Peyer's patch (tissue), 4 donors: ENCODE measurements at regions not wholly inside any gene's neighbourhood (a gene's known extent, or its start where the extent isn't known, plus 50 kb on each side); places are given as distances from the start of the nearest gene placed in this dataset.

ENCODE experiments used
- DNase-seq, 3 donors: peaks; one replicate each; pipeline ENCODE4 v3.0.0-alpha.2; 2017 to 2019
- H3K27ac ChIP-seq, 4 donors: fragments of 200-600 bp; sonication (generic); one replicate each; pipeline ENCODE4 v1.5.1; 2016 to 2019
- H3K27me3 ChIP-seq, 2 donors: fragments of 200-600 bp; sonication (generic); one replicate each; pipeline ENCODE4 v1.5.1; 2019
- H3K36me3 ChIP-seq, 3 donors: fragments of 200-600 bp; sonication (generic); one replicate each; pipeline ENCODE4 v1.5.1; 2016 to 2019
- H3K4me1 ChIP-seq, 4 donors: fragments of 200-600 bp; sonication (generic); one replicate each; pipeline ENCODE4 v1.5.1; 2016 to 2019
- H3K4me3 ChIP-seq, 4 donors: fragments of 200-600 bp; sonication (generic); 1 replicate in 3 of 4; 2 replicates in 1 of 4; pipeline ENCODE4 v1.5.1; 2016 to 2019; ENCODE audit warnings: mild to moderate bottlenecking in 1 of 4
- H3K9me3 ChIP-seq, 4 donors: fragments of 200-600 bp; sonication (generic); one replicate each; pipeline ENCODE4 v1.5.1; 2016 to 2019; ENCODE audit warnings: mild to moderate bottlenecking in 1 of 4
- POLR2A ChIP-seq, 2 donors: fragments of 450-650 bp; IDR thresholded peaks; one replicate each; pipeline ENCODE4 v1.5.1; 2017; ENCODE audit warnings: antibody characterized with exemption in 2 of 2, mild to moderate bottlenecking in 2 of 2, moderate library complexity in 2 of 2
- TF ChIP-seq, protein P1 (sequence below), 6 experiments: fragments of 450-650 bp in 4 of 6; fragments of 200-600 bp in 2 of 6; sonication (generic) in 1 of 6; IDR thresholded peaks; one replicate each; pipeline ENCODE4 v1.5.1; 2017 to 2019; ENCODE audit warnings: antibody characterized with exemption in 6 of 6, mild to moderate bottlenecking in 3 of 6, moderate library complexity in 1 of 6

DNA sequence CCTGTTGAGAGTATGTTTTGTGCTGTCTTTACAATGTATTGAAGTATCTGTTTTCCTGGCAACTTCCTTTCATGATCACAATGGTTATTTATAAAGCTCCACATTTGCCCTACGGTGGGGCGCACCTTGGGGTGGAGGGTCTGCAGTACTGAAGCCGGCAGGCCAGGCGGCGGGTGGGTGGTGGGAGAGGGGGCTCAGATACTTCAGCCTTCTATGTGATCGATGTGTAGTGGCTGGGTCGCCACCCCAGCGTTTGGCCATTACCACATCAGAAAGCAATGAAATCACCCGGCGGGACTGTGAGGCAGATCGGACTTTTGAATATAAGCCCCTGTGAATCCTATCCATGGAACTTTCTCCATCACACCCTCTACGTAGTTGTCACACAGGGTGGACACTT, 196.6 kb downstream of the FOXL1 start:
- no peaks in the 10 kb centered on the region for H3K27me3 ChIP-seq
- H3K36me3 ChIP-seq: no peaks in the 10 kb centered on the region
- H3K27ac ChIP-seq: no peak overlapping the region
- H3K4me3 ChIP-seq: no peak overlapping the region
- TF ChIP-seq, protein P1, sequence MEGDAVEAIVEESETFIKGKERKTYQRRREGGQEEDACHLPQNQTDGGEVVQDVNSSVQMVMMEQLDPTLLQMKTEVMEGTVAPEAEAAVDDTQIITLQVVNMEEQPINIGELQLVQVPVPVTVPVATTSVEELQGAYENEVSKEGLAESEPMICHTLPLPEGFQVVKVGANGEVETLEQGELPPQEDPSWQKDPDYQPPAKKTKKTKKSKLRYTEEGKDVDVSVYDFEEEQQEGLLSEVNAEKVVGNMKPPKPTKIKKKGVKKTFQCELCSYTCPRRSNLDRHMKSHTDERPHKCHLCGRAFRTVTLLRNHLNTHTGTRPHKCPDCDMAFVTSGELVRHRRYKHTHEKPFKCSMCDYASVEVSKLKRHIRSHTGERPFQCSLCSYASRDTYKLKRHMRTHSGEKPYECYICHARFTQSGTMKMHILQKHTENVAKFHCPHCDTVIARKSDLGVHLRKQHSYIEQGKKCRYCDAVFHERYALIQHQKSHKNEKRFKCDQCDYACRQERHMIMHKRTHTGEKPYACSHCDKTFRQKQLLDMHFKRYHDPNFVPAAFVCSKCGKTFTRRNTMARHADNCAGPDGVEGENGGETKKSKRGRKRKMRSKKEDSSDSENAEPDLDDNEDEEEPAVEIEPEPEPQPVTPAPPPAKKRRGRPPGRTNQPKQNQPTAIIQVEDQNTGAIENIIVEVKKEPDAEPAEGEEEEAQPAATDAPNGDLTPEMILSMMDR (IDR thresholded peaks at IDR 0.05): no peak
- no peak for TF ChIP-seq POLR2A (IDR thresholded peaks at IDR 0.05)
- DNase-seq: peak in 1 of 3 donors; percentile 30
- H3K4me1 ChIP-seq: no peaks in the 10 kb centered on the region
- H3K9me3 ChIP-seq: no peaks in the 10 kb centered on the region

DNA sequence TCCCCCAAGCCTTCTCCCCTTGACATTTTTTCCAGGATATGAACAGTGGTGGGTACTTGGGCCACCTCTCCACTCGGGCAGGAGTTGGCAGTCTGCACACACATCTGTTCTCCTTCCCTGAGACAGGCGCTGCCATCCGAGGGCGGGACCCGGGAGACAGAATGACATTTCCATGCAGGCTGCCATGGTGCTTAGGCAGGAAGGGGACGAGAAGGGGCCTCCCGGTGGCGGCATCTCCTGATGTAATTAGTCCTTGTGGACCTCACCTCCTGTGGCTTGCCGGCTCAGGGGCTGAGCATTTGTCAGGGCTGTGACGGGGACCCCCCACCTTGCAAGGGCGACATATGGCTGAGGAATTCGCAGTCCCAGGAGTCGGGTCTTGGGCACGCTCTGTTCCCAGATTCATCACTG, 197.2 kb downstream of the FOXL1 start:
- no peak overlapping the region for H3K27ac ChIP-seq
- H3K9me3 ChIP-seq: no peaks in the 10 kb centered on the region
- H3K4me3 ChIP-seq: no peak overlapping the region
- H3K36me3 ChIP-seq: no peaks in the 10 kb centered on the region
- peak in 1 of 3 donors; percentile 21 for DNase-seq
- H3K27me3 ChIP-seq: no peaks in the 10 kb centered on the region
- TF ChIP-seq, protein P1 (IDR thresholded peaks at IDR 0.05): no peak
- TF ChIP-seq POLR2A (IDR thresholded peaks at IDR 0.05): no peak
- H3K4me1 ChIP-seq: no peaks in the 10 kb centered on the region

DNA sequence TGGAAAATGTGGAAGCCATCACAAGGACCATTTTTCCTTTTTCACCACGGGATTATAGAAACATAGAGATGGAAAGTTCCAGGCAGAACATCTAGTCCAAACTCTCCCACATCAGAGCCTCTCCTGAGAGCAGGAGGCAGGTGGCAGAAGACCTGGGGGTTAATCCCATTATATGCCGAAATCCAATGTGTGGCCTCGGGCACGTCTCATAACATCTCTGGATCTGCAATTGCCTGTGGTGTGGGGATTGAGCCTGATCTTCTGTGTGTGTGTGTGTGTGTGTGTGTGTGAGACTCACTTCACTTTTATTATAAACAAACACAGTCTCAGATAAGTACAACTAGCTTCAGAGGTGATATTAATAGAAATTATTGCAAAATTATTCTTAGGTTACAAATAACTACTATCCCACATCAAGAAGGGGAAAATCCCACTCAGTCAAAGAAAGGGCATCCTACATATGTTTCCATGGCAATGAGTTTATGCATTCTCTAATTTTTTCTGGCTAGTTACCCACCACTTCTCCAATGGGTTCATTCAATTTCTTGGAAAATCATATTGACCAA, 199.1 kb downstream of the FOXL1 start:
- Histone ChIP-seq H3K4me3 (no peak overlapping the region), H3K36me3 (no peaks in the 10 kb centered on the region), H3K27ac (no peak overlapping the region), H3K9me3 (no peaks in the 10 kb centered on the region), H3K4me1 (no peaks in the 10 kb centered on the region), H3K27me3 (no peaks in the 10 kb centered on the region)
- DNase-seq: peak in 1 of 3 donors; percentile 32
- TF ChIP-seq POLR2A (IDR thresholded peaks at IDR 0.05): no peak
- TF ChIP-seq, protein P1 (IDR thresholded peaks at IDR 0.05): no peak

DNA sequence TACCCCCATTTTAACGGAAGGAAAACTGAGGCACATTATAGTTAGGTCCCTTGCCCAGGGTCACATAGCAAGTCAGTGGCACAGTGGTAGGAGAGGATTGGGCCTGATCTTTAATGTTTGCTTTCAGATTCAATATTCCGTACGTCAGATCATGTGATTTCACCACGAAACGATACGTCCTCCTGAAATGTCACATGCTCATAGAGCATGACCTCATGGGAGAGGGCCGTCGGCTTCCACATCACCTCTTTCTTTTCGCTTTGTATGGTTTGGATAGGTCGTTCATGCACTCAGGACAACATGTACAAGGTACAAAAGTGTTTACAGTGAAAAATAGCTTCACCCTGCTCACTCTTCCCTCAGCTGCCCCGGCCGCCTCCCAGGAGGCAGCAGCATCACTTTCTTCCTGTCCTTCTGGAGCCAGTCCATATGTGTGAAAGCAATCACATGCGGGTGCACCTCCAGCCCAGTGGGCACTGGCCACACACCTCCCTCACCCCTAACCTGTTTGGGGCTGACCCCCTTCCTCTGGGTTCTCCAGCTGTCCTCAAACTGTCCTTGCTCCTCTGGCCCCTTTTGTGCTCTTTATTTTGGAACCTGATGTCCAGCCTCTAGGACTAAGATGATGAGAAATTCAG, 199.9 kb downstream of the FOXL1 start:
- Histone ChIP-seq H3K4me3 (no peak overlapping the region), H3K36me3 (no peaks in the 10 kb centered on the region), H3K27ac (no peak overlapping the region), H3K27me3 (no peaks in the 10 kb centered on the region), H3K9me3 (no peaks in the 10 kb centered on the region), H3K4me1 (no peaks in the 10 kb centered on the region)
- no peak for TF ChIP-seq POLR2A (IDR thresholded peaks at IDR 0.05)
- TF ChIP-seq, protein P1 (IDR thresholded peaks at IDR 0.05): no peak
- no peak for DNase-seq

DNA sequence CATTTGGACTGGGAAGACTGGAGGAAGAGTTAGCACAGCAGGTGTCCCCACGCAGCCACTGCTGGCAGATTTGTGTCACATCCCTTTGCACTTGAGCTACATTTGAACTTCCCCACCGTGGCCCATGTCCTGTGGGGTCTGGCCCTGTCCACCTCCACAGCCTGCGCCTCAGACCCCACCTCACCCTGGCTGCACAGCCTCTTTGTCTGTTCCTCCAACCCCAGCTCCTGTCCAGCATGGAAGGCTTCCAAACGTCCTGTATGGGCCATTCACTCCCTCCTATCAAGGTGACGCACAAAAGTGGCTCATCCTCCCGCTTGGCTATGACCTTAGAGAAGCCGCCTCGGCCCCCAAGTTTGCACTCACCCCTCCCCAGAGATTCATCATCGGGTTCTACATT, 200.6 kb downstream of the FOXL1 start:
- TF ChIP-seq, protein P1 (IDR thresholded peaks at IDR 0.05): no peak
- TF ChIP-seq POLR2A (IDR thresholded peaks at IDR 0.05): no peak
- Histone ChIP-seq H3K27me3 (no peaks in the 10 kb centered on the region), H3K4me3 (no peak overlapping the region), H3K4me1 (no peaks in the 10 kb centered on the region), H3K36me3 (no peaks in the 10 kb centered on the region), H3K27ac (no peak overlapping the region), H3K9me3 (no peaks in the 10 kb centered on the region)
- no peak for DNase-seq
